ENCODE measurements at regions not wholly inside any gene's neighbourhood (a gene's known extent, or its start where the extent isn't known, plus 50 kb on each side); places are given as distances from the start of the nearest gene placed in this dataset.
A peak's percentile ranks its signal among the peaks of the same experiment; 100 is the strongest.

DNA sequence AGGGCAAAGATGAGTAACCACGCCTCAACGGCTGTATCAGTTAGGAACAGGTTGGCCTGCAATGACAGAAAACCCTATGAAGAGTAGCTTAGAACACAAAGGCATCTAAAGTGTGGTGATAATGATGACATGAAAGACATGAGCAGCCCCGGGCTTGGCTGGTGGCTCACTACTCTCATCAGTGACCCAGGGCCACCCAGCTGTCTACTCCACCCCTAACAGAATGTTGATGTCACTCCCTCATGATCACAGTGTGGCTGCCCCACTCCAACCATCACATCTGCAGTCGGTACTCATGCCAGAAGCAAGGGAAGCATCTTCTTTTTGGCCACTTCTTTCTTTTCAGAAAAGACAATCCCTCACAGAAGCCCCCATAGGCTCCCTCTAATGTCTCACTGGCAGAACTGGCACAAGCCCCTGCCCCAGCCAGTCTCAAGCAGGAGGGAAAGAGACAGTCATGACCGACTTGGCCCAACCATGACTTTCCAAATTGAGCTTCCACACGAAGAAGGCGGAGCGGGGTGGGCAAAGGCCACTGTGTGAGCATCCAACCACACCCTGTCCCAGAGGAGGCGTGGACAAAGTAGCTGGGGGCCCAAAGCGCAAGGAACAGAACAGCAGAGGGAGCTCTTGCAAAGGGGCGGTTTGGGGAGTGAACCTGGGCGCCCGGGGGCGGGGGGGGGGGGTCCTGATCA is 72.0 kb upstream of the IQSEC1 start:
- H3K4me3 ChIP-seq (ENCODE audit: low read length) = no peak overlapping the region
- no peak for DNase-seq
- H3K27ac ChIP-seq (ENCODE audit: low read length) = no peak overlapping the region
- peaks cover 5% of the 10 kb centered on the region for H3K27me3 ChIP-seq (ENCODE audit: control insufficient read depth, insufficient read depth, low read length)
- WGBS (ENCODE audit: insufficient coverage) = 67% methylated on average over 6 of the region's 14 CpGs
- H3K9me3 ChIP-seq (replicated peaks; ENCODE audit: control insufficient read depth, low read depth, low read length) = no peaks in the 10 kb centered on the region
- H3K36me3 ChIP-seq (ENCODE audit: control insufficient read depth, insufficient read depth, low read length) = no peaks in the 10 kb centered on the region
- no peaks in the 10 kb centered on the region for H3K4me1 ChIP-seq (ENCODE audit: control insufficient read depth, insufficient read depth, low read length)

GRCh38 chr3:13144163-13145023 is 71.2 kb upstream of the IQSEC1 start:
- Histone ChIP-seq H3K9me3 (replicated peaks; ENCODE audit: control insufficient read depth, low read depth, low read length) (no peaks in the 10 kb centered on the region), H3K27ac (ENCODE audit: low read length) (no peak overlapping the region), H3K36me3 (ENCODE audit: control insufficient read depth, insufficient read depth, low read length) (no peaks in the 10 kb centered on the region), H3K4me3 (ENCODE audit: low read length) (no peak overlapping the region), H3K27me3 (ENCODE audit: control insufficient read depth, insufficient read depth, low read length) (peaks cover 4% of the 10 kb centered on the region), H3K4me1 (ENCODE audit: control insufficient read depth, insufficient read depth, low read length) (no peaks in the 10 kb centered on the region)
- DNase-seq = no peak
- WGBS (ENCODE audit: insufficient coverage) = 79% methylated on average over 20 of the region's 25 CpGs

GRCh38 chr3:13143381-13144004 is 70.3 kb upstream of the IQSEC1 start:
- Histone ChIP-seq H3K4me1 (ENCODE audit: control insufficient read depth, insufficient read depth, low read length) (no peaks in the 10 kb centered on the region), H3K4me3 (ENCODE audit: low read length) (no peak overlapping the region), H3K36me3 (ENCODE audit: control insufficient read depth, insufficient read depth, low read length) (no peaks in the 10 kb centered on the region), H3K27me3 (ENCODE audit: control insufficient read depth, insufficient read depth, low read length) (peaks cover 1% of the 10 kb centered on the region), H3K27ac (ENCODE audit: low read length) (no peak overlapping the region), H3K9me3 (replicated peaks; ENCODE audit: control insufficient read depth, low read depth, low read length) (no peaks in the 10 kb centered on the region)
- no peak for DNase-seq
- WGBS (ENCODE audit: insufficient coverage) = 72% methylated on average over 5 of the region's 7 CpGs

DNA sequence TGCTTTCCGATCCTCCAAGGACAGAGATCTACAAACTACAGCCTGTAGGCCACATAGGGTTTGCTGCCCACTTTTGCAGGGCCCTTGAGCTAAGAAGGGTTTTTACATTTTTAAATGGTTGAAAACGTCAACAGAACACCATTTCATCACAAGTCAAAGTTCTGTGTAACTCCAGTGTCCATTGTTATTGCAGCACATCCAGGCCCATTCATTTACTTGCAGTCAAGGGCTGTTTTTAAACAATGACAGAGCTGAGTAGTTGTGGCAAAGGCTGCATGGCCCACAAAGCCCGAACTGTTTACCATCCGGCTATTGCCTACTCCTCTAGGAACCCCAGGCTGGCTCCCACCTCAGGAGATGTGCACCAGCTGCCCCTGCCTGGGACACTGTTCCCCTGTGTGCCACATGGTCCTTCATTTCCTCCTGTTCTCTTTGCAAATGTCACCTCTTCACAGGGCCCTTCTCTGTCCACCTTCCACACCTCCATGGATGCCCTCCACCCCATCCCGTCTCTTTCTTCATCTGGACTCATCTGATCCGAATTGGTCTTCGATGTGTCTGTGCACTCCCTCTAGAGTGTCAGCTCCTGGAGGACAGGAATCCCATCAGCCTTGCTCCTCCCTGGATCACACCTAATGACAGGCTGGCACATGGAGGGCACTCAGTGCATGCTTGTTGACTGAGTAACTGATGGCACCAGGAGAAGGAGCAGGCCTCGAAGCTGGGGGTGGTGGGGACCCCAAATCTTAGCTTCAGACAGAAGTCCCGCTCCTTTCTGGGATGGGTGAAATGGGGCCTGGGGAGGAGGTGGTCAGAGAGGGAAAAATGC is 69.5 kb upstream of the IQSEC1 start:
- WGBS (ENCODE audit: insufficient coverage) = 85% methylated on average over 7 of the region's 9 CpGs
- Histone ChIP-seq H3K9me3 (replicated peaks; ENCODE audit: control insufficient read depth, low read depth, low read length) (no peaks in the 10 kb centered on the region), H3K4me3 (ENCODE audit: low read length) (no peak overlapping the region), H3K4me1 (ENCODE audit: control insufficient read depth, insufficient read depth, low read length) (no peaks in the 10 kb centered on the region), H3K27ac (ENCODE audit: low read length) (no peak overlapping the region), H3K27me3 (ENCODE audit: control insufficient read depth, insufficient read depth, low read length) (peaks cover 2% of the 10 kb centered on the region), H3K36me3 (ENCODE audit: control insufficient read depth, insufficient read depth, low read length) (no peaks in the 10 kb centered on the region)
- no peak for DNase-seq

DNA sequence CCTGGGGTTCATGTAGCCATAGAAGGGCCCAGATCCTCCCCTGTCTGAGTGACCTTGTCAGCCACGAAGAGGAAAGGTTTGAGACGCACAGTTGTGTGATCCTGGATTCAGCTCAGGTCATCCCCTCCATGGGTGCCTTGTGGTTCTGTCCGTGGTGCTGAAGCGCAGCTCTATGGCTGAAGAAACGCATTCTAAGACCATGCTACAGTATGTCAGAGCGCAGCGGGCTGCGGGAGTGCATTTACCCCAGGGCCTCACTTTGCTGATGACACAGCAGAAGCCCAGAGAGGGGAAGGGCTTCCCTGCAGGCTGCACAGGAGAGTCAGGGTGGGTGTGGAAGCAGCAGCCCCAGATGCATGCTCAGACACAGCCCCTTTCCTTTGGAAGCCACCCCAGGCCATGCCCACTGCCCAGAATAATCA is 68.8 kb upstream of the IQSEC1 start:
- Histone ChIP-seq H3K27ac (ENCODE audit: low read length) (no peak overlapping the region), H3K4me3 (ENCODE audit: low read length) (no peak overlapping the region), H3K9me3 (replicated peaks; ENCODE audit: control insufficient read depth, low read depth, low read length) (no peaks in the 10 kb centered on the region), H3K27me3 (ENCODE audit: control insufficient read depth, insufficient read depth, low read length) (peaks cover 2% of the 10 kb centered on the region), H3K4me1 (ENCODE audit: control insufficient read depth, insufficient read depth, low read length) (no peaks in the 10 kb centered on the region), H3K36me3 (ENCODE audit: control insufficient read depth, insufficient read depth, low read length) (no peaks in the 10 kb centered on the region)
- WGBS (ENCODE audit: insufficient coverage) = 6% methylated on average over 8 of the region's 8 CpGs
- peak; percentile 73 for DNase-seq

DNA sequence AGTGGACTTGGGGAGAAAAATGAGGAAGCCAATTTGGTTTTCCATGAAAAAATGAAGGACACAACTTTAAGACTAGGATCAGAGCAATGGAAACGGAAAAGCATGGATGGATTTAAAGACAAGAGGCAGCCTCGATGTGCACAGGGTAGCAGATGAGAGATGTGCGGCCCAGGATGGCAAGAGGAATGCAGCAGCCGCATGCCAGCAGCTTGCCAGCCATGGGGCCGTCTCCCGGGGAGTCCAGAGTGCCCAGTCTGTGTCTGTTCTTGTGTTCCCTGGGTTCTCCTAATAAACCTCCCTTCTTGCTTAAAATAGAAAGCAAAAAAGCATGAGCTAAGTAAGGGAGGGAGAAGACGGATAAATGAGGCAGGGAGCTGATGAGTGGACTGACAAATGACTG is 68.0 kb upstream of the IQSEC1 start:
- H3K36me3 ChIP-seq (ENCODE audit: control insufficient read depth, insufficient read depth, low read length) = no peaks in the 10 kb centered on the region
- H3K27ac ChIP-seq (ENCODE audit: low read length) = no peak overlapping the region
- no peak overlapping the region for H3K4me3 ChIP-seq (ENCODE audit: low read length)
- WGBS (ENCODE audit: insufficient coverage) = 95% methylated on average over 6 of the region's 7 CpGs
- peaks cover 2% of the 10 kb centered on the region for H3K27me3 ChIP-seq (ENCODE audit: control insufficient read depth, insufficient read depth, low read length)
- H3K9me3 ChIP-seq (replicated peaks; ENCODE audit: control insufficient read depth, low read depth, low read length) = no peaks in the 10 kb centered on the region
- DNase-seq = no peak
- no peaks in the 10 kb centered on the region for H3K4me1 ChIP-seq (ENCODE audit: control insufficient read depth, insufficient read depth, low read length)

- H3K27me3 ChIP-seq (ENCODE audit: control insufficient read depth, insufficient read depth, low read length) = peaks cover 2% of the 10 kb centered on the region
- no peaks in the 10 kb centered on the region for H3K9me3 ChIP-seq (replicated peaks; ENCODE audit: control insufficient read depth, low read depth, low read length)
- WGBS (ENCODE audit: insufficient coverage) = 94% methylated on average over 5 of the region's 7 CpGs
- H3K27ac ChIP-seq (ENCODE audit: low read length) = no peak overlapping the region
- no peaks in the 10 kb centered on the region for H3K36me3 ChIP-seq (ENCODE audit: control insufficient read depth, insufficient read depth, low read length)
- H3K4me1 ChIP-seq (ENCODE audit: control insufficient read depth, insufficient read depth, low read length) = peaks cover 5% of the 10 kb centered on the region
- H3K4me3 ChIP-seq (ENCODE audit: low read length) = no peak overlapping the region
- no peak for DNase-seq
Measured at GRCh38 chr3:13140596-13140995, 67.4 kb upstream of the IQSEC1 start.

- H3K4me1 ChIP-seq (ENCODE audit: control insufficient read depth, insufficient read depth, low read length) = peaks cover 7% of the 10 kb centered on the region
- no peaks in the 10 kb centered on the region for H3K9me3 ChIP-seq (replicated peaks; ENCODE audit: control insufficient read depth, low read depth, low read length)
- H3K4me3 ChIP-seq (ENCODE audit: low read length) = no peak overlapping the region
- WGBS (ENCODE audit: insufficient coverage) = 83% methylated on average over 4 of the region's 4 CpGs
- H3K27me3 ChIP-seq (ENCODE audit: control insufficient read depth, insufficient read depth, low read length) = peaks cover 2% of the 10 kb centered on the region
- no peak for DNase-seq
- no peaks in the 10 kb centered on the region for H3K36me3 ChIP-seq (ENCODE audit: control insufficient read depth, insufficient read depth, low read length)
- H3K27ac ChIP-seq (ENCODE audit: low read length) = no peak overlapping the region
Measured at GRCh38 chr3:13139471-13140065, 66.3 kb upstream of the IQSEC1 start.

- no peak overlapping the region for H3K27ac ChIP-seq (ENCODE audit: low read length)
- peaks cover 2% of the 10 kb centered on the region for H3K27me3 ChIP-seq (ENCODE audit: control insufficient read depth, insufficient read depth, low read length)
- 50% methylated on average over 1 of the region's 1 CpG for WGBS (ENCODE audit: insufficient coverage)
- no peak for DNase-seq
- H3K4me1 ChIP-seq (ENCODE audit: control insufficient read depth, insufficient read depth, low read length) = peaks cover 7% of the 10 kb centered on the region
- H3K9me3 ChIP-seq (replicated peaks; ENCODE audit: control insufficient read depth, low read depth, low read length) = no peaks in the 10 kb centered on the region
- no peak overlapping the region for H3K4me3 ChIP-seq (ENCODE audit: low read length)
- no peaks in the 10 kb centered on the region for H3K36me3 ChIP-seq (ENCODE audit: control insufficient read depth, insufficient read depth, low read length)
Measured at GRCh38 chr3:13138833-13139145, 65.6 kb upstream of the IQSEC1 start.

Measured in muscle of leg (tissue), 3 donors.